HG03095 (cell line): ENCODE measurements at regions not wholly inside any gene's neighbourhood (a gene's known extent, or its start where the extent isn't known, plus 50 kb on each side); places are given as distances from the start of the nearest gene placed in this dataset.
"Not testable (repeated sequence)": the region's sequence is repeated elsewhere in the genome, so short reads cannot be mapped to it uniquely, and the experiment has no call there.

Experiments used
- ATAC-seq: cut with Tn5 transposase; IDR thresholded peaks from one replicate; pipeline ENCODE4 v1.9.1; 2021; ENCODE audit warnings: moderate library complexity; ENCODE audit not compliant: unreplicated experiment

DNA sequence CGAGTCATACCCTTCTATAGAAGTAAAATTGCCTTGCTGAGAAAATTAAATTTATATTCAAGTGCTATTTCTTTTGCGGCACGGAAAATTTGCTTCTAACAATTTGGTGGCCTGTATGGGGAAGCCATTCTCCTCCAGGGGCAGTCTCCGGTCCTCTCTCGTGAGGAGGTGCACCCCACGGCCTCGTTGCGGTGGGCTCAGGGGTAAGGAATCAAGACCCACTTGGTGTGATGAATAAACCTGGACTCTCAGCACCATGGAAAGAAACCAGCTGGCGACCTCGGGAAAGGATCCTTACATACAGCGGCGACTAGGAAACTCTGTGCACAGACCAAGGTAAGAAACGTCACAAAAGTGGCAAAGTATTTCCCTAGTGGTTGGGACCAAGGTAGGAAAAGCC, 252.9 kb downstream of the DPY19L2 start:
- no peak for ATAC-seq

DNA sequence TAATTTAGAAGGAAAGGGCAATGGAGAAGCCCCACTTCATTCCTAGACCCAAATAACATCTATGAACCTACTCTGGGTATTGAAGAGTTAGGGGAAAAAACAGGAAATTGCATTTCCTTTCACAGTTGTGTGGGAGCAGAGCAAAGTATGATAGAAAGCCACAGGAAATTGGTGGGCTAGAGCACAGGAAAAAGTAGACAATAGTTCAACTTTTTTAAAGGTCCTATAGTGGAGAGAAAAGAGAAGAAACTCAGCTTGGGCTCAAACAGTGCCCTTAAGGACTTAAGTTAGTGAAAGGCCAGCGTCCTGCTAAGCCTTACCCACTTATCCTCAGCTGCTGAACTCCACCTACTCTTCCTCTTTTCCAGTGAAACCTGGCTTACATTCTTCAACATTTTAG, 258.1 kb downstream of the DPY19L2 start:
- no peak for ATAC-seq

DNA sequence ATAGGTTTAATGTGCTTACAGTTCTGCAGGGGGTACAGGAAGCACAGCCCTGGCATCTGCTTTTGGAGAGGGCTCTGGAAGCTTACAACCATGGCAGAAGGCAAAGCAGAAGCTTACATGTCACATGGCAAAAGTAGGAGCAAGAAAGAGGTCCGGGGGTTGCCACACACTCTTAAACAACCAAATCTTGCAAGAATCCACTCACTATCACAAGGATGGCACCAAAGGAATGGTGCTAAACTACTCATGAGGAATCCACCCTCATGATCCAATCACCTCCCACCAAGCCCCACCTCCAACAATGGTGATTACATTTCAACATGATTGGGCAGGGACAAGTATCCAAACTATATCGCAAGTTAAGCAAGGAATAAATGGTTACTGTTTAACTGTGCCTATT, 255.8 kb upstream of the AVPR1A start:
- no peak for ATAC-seq

DNA sequence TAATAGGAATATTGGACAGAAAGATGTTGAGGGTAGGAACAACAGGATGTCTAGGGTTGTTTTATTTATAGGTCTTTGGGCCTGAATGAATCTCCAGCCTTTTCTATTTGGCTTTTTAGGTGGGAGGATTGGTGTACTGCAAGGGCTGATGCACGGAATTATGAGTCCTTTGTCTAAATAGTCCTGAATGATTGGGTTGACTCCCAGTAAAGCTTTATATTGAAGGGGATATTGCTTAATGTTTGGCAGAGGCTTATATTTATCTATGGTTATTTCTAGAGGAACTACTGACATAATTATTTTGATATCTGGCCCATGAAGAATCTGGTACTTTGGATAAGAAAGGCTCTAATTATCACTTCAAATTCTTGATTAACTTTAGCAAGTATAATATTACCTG, 253.6 kb upstream of the AVPR1A start:
- no peak for ATAC-seq

DNA sequence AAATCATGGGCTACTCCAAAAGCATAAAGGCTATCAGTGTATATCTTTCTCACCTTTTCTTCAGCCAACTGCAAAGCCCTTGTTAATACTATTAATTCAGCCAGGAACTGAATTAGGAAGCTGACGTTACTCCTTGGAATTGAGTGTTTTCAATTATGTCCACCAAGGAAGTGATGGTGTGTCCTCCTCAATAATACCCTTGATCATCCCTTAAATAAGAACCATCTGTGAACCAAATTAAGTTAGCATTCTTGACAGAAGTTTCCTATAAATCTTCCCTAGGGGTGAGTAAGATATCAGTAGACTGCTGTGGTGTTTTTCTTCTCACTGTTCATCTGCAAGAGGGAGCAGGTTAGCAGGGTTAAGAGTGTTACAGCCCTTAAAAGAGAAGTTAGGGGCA, 252.3 kb upstream of the AVPR1A start:
- ATAC-seq, result no peak

DNA sequence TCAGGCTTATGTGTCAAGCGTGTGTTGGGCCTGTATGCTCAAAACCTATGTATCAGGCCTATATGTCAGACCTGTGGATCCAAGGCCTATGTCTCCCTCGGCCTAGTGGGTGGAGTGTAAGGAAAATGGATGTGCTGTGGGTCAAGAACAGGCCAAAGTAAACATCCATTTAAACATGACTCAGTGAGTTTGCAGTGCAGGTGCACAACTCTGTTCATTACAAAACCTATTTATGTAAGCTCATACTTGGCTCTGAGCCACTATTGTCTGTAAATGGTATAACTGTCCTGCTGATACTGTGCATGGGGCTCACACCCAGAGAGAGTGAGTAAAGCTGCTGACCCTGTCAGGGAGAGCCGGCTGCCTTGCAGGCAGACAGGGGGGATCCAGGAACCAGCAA, 249.7 kb upstream of the AVPR1A start:
- ATAC-seq, result no peak

DNA sequence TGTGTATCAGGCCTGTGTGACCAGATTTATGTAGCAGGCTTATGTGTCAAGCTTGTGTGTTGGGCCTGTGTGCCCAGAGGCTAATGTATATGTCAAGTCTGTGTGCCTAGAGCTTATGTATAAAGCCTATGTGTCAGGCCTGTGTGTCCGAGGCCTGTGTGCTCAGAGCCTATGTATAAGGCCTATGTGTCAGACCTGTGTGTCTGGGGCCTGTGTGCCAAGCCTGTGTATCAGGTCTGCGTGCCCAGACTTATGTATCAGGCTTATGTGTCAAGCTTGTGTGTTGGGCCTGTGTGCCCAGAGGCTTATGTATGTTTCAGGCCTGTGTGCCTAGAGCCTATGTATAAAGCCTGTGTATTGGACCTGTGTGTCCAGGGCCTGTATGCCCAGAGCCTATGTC, 249.3 kb upstream of the AVPR1A start:
- no peak for ATAC-seq

DNA sequence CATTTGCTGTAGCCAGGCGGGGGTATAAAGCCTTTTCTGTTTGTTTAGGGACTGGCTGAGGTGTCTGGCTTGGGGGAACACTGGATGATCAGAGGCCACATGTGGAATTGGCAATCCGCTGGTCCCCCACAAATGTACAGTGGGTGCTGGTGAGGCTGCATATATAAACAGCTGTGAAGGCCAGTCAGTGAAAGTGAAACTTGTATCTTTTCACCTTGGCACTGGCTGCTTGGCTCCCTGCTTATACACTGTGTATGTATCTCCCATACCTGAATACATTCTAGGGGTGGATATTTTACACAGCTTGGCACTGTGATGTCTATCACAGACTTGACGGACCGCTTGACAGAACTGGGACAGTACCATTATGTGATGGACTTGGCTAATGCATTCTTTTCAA, 246.8 kb upstream of the AVPR1A start:
- ATAC-seq, result no peak

DNA sequence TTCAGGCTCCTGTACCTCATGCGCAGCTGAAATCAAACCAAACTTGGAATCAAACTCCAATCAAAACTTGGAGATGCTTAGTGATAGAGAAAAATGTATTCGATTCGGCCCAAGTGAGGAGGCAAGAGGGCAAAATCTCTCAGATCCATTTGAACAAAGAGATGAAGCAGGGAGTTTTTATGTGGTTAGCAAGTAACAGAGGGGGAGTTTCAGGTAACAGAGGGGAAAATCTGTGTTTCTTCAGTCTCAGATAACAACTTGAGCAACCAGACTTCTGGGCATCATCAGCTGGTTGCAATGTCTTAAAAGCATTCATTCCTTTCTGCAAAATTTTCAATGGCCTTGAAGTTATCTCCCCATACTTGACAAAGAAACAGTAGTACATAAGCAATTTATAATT, 245.1 kb upstream of the AVPR1A start:
- ATAC-seq, result no peak

DNA sequence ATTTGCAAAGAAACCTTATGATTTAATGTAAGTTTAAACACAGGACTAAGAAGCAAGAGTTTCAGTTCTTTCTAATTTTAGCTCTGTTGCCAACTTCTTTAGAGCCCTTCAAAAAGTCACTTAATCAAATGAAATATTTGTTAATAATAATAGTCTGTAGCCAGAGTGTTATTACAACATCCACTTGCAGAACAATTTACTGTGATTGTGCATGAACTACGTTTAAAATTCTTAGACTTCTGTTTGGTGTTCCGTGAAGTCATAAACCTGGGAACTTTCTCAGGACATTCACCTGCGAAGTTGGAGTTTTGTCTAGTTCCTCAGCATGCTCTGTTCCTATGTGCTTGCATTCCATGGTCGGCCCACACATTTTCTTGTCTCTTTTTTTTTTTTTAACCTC, 244.0 kb upstream of the AVPR1A start:
- ATAC-seq, result no peak

DNA sequence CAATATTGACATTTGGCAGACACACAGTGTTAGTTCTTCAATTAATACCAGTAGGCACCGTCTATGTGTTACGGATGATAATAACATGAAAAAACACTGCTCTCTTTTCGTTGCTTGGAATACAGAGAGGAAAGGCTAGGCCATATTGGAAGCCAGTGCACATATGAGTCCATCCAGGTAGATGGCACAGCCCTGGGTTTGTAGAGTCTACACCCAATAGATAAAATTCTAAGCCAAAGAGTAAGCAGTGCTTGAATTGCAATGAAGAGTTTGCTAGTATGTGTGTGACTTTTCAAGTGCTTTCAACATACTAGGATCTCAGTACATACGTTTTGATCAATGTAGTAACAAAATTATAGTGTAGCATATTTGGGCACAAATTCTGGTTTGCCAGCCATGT, 243.3 kb upstream of the AVPR1A start:
- ATAC-seq, result no peak

DNA sequence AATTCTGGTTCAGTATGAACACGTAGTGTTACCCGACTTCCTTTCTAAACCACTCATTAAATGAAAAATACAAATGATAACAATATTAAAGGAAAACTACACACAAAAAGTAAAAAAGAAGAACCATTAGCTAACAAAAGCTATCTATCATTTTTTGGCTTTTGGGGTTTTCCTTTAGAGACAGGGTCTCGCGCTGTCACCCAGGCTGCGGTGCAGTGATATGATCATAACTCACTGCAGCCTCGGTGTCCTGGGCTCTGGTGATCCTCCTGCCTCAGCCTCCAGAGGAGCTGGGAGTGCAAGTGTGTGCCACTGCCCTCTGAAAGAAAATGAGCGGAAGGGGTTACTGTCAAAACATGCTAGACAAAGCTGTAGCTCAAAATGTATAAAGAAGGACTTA, 238.2 kb upstream of the AVPR1A start:
- no peak for ATAC-seq

DNA sequence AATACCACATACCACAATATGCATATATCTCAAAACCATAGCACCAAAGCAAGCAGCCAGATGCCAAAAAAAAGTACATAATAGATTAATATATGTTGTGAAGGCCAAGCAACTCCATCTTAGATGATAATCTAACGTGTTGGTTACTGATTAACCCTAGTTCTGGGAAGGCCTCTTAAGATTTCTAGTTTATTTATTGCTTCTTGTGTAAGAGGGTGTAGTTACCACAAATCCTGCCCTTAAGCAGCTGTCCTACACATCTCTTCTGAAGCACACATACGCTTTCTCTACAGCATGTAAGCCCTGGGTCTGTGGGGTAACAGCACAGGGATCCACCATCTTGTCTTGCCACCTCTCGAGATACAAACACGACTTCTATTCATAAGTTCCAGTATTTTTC, 236.8 kb upstream of the AVPR1A start:
- ATAC-seq, result no peak

DNA sequence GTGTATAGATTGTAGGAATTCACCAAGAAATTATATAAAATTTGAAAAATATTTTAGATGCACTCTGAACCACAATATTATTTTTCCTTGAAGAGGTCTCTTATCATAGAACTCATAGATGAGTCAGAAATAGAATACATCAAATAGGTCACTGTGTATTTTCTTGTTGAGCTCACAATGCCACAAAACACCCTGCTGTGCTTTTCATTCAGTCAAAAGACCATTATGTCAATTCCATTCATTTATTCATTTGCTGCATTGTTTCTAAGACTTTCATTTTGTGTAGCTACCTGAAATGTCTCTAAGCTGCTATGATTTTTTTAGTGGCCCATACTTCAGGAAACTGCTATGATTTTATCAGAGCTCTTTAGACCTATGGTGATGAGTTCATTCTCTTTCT, 231.9 kb upstream of the AVPR1A start:
- ATAC-seq, result no peak

DNA sequence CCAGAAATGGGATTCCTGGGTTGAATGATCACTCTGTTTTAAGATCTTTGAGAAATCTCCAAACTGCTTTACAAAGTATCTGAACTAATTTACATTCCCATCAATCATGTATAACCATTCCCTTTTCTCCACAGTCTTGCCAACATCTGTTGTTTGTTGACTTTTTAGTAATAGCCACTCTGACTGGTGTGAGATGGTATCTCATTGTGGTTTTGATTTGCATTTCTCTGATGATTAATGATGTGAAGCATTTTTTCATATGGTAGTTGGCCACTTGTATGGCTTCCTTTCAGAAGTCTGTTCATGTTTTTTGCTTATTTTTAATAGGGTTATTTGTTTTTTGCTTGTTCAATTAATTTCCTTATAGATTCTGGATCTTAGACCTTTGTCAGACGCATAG, 211.8 kb upstream of the AVPR1A start:
- no peak for ATAC-seq

DNA sequence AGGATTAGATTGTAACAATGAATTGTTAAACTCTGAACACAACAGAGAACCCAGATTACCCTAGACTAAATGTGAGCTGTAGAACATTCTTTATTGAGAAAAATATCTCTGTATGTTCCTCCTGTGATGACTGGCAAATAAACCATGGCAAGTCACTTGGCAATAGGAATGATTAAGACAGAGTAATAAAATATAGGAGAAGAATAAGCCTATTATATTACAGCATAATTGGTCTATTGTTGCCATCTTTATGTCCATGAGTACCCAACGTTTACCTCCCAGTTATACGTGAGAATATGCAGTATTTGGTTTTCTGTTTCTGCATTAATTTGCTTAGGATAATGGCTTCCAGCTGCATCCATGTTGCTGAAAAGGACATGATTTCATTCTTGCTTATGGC, 211.2 kb upstream of the AVPR1A start:
- ATAC-seq, result no peak

DNA sequence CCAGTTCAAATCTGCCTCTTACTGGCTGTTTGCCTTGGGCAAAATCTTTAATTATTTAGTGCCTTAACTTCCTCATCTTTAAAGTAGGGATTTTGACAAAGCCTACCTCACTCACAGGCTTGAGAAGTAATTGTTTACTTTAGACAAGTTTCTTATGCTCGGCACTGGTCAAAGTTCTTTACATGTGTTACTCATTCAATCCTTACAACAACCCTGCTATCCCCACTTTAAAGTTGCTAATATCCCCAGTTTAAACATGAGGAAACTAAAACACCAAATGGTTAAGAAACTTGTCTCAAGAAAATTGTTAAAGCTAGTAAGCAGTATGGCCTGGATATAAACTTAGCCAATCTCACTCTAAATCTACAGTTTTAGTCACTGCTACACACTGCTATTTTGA, 204.0 kb upstream of the AVPR1A start:
- ATAC-seq, result no peak

DNA sequence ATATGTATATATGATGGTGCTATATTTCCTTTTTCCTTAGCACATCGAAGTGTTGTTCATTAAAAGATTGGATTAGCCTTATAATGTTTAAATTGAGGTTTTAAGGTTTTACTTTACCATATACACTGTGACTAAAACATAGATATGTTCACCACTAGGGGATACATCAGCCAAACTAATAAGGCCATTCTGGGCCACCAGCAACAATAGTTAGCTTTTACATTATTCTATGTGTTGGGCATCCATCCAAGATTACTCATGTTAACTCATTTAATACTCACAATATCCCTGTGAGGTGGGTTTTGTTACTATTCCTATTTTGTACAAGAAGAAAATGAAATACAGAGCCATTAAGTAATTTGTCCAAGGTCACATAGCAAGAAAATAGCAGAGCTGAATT, 202.6 kb upstream of the AVPR1A start:
- no peak for ATAC-seq

DNA sequence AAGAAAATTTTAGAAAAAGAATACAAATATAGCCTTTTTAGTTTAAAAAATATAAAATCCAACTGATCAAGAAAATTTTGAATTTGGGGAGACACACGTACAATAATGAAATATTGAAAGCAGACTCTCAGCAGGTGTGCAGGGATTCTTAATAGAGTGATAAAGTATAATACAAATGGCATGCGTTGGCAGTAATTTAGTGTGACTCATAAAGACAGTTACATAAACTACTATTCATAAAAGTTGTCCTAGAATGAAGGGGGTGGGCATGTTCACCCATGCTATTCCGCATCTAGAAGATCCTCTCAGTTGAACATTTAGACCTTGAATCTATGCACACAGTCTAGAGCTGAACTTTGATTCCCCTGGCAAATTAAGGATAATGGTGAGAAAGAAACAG, 200.4 kb upstream of the AVPR1A start:
- no peak for ATAC-seq

DNA sequence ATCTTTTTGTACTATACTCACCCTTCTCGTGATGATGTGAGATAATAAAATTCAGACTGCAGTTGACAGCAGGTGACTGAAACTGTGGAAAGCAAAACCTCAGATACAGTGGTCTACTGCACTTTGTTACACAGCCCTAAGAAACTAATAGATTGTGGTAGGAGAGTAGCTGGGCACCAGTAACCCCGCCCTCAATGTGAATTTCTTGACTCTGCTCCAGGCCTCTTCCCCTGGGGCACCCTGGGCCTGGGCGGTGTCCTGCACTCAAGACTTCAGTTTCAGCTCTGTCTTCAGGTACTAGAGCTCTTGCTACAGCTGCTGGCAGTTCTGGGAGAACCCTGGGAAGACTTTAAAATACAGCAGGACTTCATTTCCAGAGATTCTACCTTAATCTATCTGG, 197.6 kb upstream of the AVPR1A start:
- no peak for ATAC-seq

DNA sequence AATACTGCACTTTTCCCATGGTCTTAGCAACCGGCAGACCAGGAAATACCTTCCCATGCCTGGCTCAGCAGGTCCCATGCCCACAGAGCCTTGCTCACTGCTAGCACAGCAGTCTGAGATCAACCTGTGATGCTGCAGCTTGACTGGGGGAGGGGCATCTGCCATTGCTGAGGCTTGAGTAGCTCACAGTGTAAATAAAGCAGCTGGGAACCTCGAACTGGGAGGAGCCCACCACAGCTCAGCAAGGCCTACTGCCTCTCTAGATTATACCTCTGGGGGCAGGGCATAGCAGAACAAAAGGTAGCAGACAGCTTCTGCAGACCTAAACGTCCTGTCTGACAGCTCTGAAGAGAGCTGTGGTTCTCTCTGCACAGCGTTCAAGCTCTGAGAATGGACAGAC, 186.2 kb upstream of the AVPR1A start:
- not testable (repeated sequence) for ATAC-seq

DNA sequence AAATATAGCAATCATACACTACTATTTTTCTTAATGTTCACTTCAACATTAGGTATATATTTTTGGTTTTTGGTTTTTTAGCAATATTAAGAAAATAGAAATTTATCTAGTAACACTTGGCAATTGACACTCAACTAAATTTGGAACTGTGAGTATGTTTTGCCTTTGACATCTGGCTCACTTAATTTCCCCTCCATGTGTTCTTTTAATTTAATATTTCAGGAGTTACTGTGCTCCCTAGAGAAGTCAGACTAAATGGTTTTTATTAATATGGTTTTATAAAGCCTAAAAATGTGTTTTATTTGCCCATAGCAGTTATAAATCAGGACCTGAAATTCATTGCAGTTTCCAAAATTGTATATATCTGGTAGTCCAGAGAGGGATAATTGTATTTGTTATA, 175.3 kb upstream of the AVPR1A start:
- ATAC-seq, result no peak

DNA sequence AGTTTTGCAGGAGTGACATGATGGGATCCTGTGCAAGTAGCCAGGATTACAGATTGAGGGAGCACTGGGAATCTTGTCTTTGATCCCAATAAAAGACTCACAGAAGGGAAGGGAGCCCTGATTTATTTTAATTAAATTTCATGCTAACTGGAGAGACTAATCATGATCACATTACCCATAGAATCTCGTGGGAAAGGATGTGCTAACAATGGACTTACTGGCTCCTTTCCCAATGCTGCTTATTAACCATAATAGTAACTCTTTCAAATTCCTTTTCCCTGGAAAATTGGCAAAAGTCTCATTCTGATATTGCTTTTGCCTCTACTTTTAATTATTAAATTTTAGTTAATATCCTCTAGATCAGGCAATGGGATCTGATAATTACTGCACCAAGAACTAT, 174.8 kb upstream of the AVPR1A start:
- ATAC-seq, result no peak

DNA sequence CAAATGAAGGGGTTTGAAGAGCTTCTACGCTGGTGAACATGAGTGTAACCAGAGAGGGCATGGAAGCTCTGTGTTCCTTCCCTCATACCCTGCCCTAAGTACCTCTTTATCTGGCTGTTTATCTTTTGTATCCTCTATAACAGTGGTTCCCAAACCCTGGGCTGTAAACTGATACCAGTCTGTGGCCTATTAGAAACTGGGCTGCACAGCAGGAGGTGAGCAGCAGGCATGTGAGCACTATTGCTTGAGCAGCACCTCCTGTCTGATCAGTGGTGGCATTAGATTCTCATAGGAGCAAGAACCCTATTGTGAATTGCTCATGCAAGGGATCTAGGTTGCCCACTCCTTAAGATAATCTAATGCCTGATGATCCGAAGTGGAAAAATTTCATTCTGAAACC, 172.9 kb upstream of the AVPR1A start:
- ATAC-seq, result no peak
